ENCODE measurements at regions not wholly inside any gene's neighbourhood (a gene's known extent, or its start where the extent isn't known, plus 50 kb on each side); places are given as distances from the start of the nearest gene placed in this dataset.

GRCh38 chr7:7032221-7032620 is 150.1 kb upstream of the C1GALT1 start:
- peaks cover 11 to 13% of the 10 kb centered on the region in 2 experiments; a peak in 4 of 5 replicates for H3K9me3 Mint-ChIP-seq
- no peak overlapping the region for H2BK15ac ChIP-seq (ENCODE audit: low read depth, low read length)
- no peak overlapping the region for H4K8ac ChIP-seq (replicated peaks; ENCODE audit: insufficient read length, low read depth, low read length)
- no peak overlapping the region for H4K91ac ChIP-seq (ENCODE audit: insufficient read length, low read depth, low read length)
- no peaks in the 10 kb centered on the region for H4K20me1 ChIP-seq (ENCODE audit: control insufficient read depth, insufficient read depth, insufficient read length)
- H3K27ac Mint-ChIP-seq, result no peak overlapping the region
- H3T11ph ChIP-seq (ENCODE audit: low read length), result no peak overlapping the region
- no peak overlapping the region for H2AK5ac ChIP-seq (ENCODE audit: insufficient read length, low read length)
- peaks cover 5 to 9% of the 10 kb centered on the region in 2 experiments for H3K4me1 Mint-ChIP-seq
- H3K36me3 Mint-ChIP-seq (ENCODE audit: insufficient read depth in 1 of 3, low read depth in 3 of 3), result peaks cover 0 to 2% (median 0%) of the 10 kb centered on the region in 3 experiments; a peak in 1 of 7 replicates
- H3K23me2 ChIP-seq (ENCODE audit: insufficient read length, low read depth, low read length, poor library complexity, severe bottlenecking), result no peaks in the 10 kb centered on the region
- H3K9ac ChIP-seq (ENCODE audit: extremely low read depth, insufficient read length, low read length), result no peak overlapping the region
- H2BK12ac ChIP-seq (ENCODE audit: insufficient read length, low read depth, low read length), result no peak overlapping the region
- no peak overlapping the region for H3K4ac ChIP-seq (ENCODE audit: low read depth, low read length)
- no peak overlapping the region for H2BK5ac ChIP-seq (ENCODE audit: insufficient read length, low read length)
- no peak overlapping the region for H3K27ac ChIP-seq (ENCODE audit: insufficient read length, low read depth, low read length)
- no peak overlapping the region for H3K23ac ChIP-seq (ENCODE audit: insufficient read length, low read depth, low read length)
- no peak overlapping the region for H4K5ac ChIP-seq (ENCODE audit: insufficient read length, low read depth, low read length)
- no peaks in the 10 kb centered on the region for H3K27me3 Mint-ChIP-seq (ENCODE audit: low read depth)
- H2BK20ac ChIP-seq (ENCODE audit: low read depth, low read length, poor library complexity, severe bottlenecking), result no peak overlapping the region
- DNase-seq, result no peak
- H3K9me3 ChIP-seq (ENCODE audit: control insufficient read depth, low read depth, low read length), result no peaks in the 10 kb centered on the region
- H2BK120ac ChIP-seq (ENCODE audit: low read depth, low read length, poor library complexity, severe bottlenecking), result no peak overlapping the region
- no peak overlapping the region for H2AFZ ChIP-seq (ENCODE audit: low read length)
- H3K4me2 ChIP-seq (ENCODE audit: insufficient read depth, insufficient read length, low read length), result no peak overlapping the region
- no peak overlapping the region for H3K14ac ChIP-seq (ENCODE audit: insufficient read depth, low read length)
- H3K4me1 ChIP-seq (ENCODE audit: insufficient read depth, low read length), result no peaks in the 10 kb centered on the region
- no peak overlapping the region for H3K4me3 Mint-ChIP-seq
- no peak overlapping the region for H3K18ac ChIP-seq (ENCODE audit: insufficient read length, low read depth, low read length)
- H3K27me3 ChIP-seq (ENCODE audit: insufficient read depth, low read length), result no peaks in the 10 kb centered on the region
- H3K56ac ChIP-seq (ENCODE audit: insufficient read length, low read depth, low read length), result no peak overlapping the region
- no peaks in the 10 kb centered on the region for H3K79me2 ChIP-seq (ENCODE audit: insufficient read depth, low read length)
- WGBS (ENCODE audit: extremely low coverage, insufficient read length, low lambda C conversion rate), result no CpG with 5 or more reads among the region's 4 CpGs
- no peaks in the 10 kb centered on the region for H3K79me1 ChIP-seq (ENCODE audit: insufficient read depth, low read depth, low read length, poor library complexity, severe bottlenecking)
- no peak for TF ChIP-seq CTCF (conservative IDR thresholded peaks at IDR 0.05)
